ENCODE measurements at regions not wholly inside any gene's neighbourhood (a gene's known extent, or its start where the extent isn't known, plus 50 kb on each side); places are given as distances from the start of the nearest gene placed in this dataset.

- no peaks in the 10 kb centered on the region for H3K36me3 ChIP-seq
- TF ChIP-seq CTCF (IDR thresholded peaks at IDR 0.05) (no peak), POLR2A (IDR thresholded peaks at IDR 0.05) (no peak)
- no peaks in the 10 kb centered on the region for H3K27me3 ChIP-seq
- no peaks in the 10 kb centered on the region for H3K4me1 ChIP-seq
- intact Hi-C loops (cut with DNase I; ENCODE audit: low total_unique reads): no loop called here
- no peak overlapping the region for H3K4me3 ChIP-seq
- no peaks in the 10 kb centered on the region for H3K9me3 ChIP-seq
- peak overlapping the region; percentile 50 to 54 for H3K27ac ChIP-seq
- DNase-seq: no peak
Observed at GRCh38 chr2:188851311-188851710, 122.9 kb upstream of the COL3A1 start.

- DNase-seq: no peak
- H3K4me3 ChIP-seq: no peak overlapping the region
- H3K4me1 ChIP-seq: no peaks in the 10 kb centered on the region
- H3K27ac ChIP-seq: peak overlapping the region; percentile 50 to 54
- H3K9me3 ChIP-seq: no peaks in the 10 kb centered on the region
- TF ChIP-seq CTCF (IDR thresholded peaks at IDR 0.05): no peak
- H3K36me3 ChIP-seq: no peaks in the 10 kb centered on the region
- no peaks in the 10 kb centered on the region for H3K27me3 ChIP-seq
- intact Hi-C loops (cut with DNase I; ENCODE audit: low total_unique reads): no loop called here
Observed at GRCh38 chr2:188851826-188852225, 122.3 kb upstream of the COL3A1 start.

GRCh38 chr2:188852772-188853171, 121.4 kb upstream of the COL3A1 start:
- no peaks in the 10 kb centered on the region for H3K27me3 ChIP-seq
- no peaks in the 10 kb centered on the region for H3K4me1 ChIP-seq
- intact Hi-C loops (cut with DNase I; ENCODE audit: low total_unique reads): no loop called here
- no peak for DNase-seq
- no peaks in the 10 kb centered on the region for H3K36me3 ChIP-seq
- H3K9me3 ChIP-seq: no peaks in the 10 kb centered on the region
- H3K27ac ChIP-seq: peak overlapping the region; percentile 20 to 26
- H3K4me3 ChIP-seq: no peak overlapping the region
- TF ChIP-seq CTCF (IDR thresholded peaks at IDR 0.05) (no peak), POLR2A (IDR thresholded peaks at IDR 0.05) (no peak)

GRCh38 chr2:188853307-188853706, 120.9 kb upstream of the COL3A1 start:
- DNase-seq: no peak
- Histone ChIP-seq H3K36me3 (no peaks in the 10 kb centered on the region), H3K4me1 (no peaks in the 10 kb centered on the region), H3K27ac (peak overlapping the region; percentile 20 to 26), H3K27me3 (no peaks in the 10 kb centered on the region), H3K4me3 (no peak overlapping the region), H3K9me3 (no peaks in the 10 kb centered on the region)
- TF ChIP-seq CTCF (IDR thresholded peaks at IDR 0.05) (no peak), POLR2A (IDR thresholded peaks at IDR 0.05) (no peak)
- intact Hi-C loops (cut with DNase I; ENCODE audit: low total_unique reads): no loop called here

GRCh38 chr2:188865681-188866080, 108.5 kb upstream of the COL3A1 start:
- TF ChIP-seq POLR2A (IDR thresholded peaks at IDR 0.05): no peak
- TF ChIP-seq CTCF (IDR thresholded peaks at IDR 0.05): no peak
- Histone ChIP-seq H3K27me3 (no peaks in the 10 kb centered on the region), H3K4me1 (no peaks in the 10 kb centered on the region), H3K4me3 (no peak overlapping the region), H3K27ac (peak overlapping the region in 1 of 2 donors; percentile 12), H3K9me3 (peaks cover 0 to 5% of the 10 kb centered on the region in 2 donors), H3K36me3 (no peaks in the 10 kb centered on the region)
- intact Hi-C loops (cut with DNase I; ENCODE audit: low total_unique reads): no loop called here
- DNase-seq: no peak
